PC-9 (cell line): ENCODE measurements at regions not wholly inside any gene's neighbourhood (a gene's known extent, or its start where the extent isn't known, plus 50 kb on each side); places are given as distances from the start of the nearest gene placed in this dataset.
A peak's percentile ranks its signal among the peaks of the same experiment; 100 is the strongest.

Experiments used
- BruUV-seq: library from RNA; stranded (reverse); fragments of 400-500 nt; replicated peaks from 2 replicates; lab custom pipeline; 2021; lab: Mats Ljungman, UMichigan
- CTCF ChIA-PET: fragments of 300-600 bp; sonication (Branson Sonifier 250); formaldehyde crosslinking; loops from one replicate; lab custom pipeline; 2022; ENCODE audit warnings: antibody characterized with exemption; lab: Charles Lee
- POLR2A ChIA-PET: fragments of 300-600 bp; sonication (Branson Sonifier 250); formaldehyde crosslinking; loops from one replicate; lab custom pipeline; 2022; ENCODE audit warnings: antibody characterized with exemption; ENCODE audit not compliant: unreplicated experiment; lab: Charles Lee
- DNase-seq, 2 experiments: peaks; one replicate each; pipeline versions ENCODE4 v3.0.0 to v3.0.0-alpha.2; 2015 to 2022; ENCODE audit warnings: mixed read lengths in 1 of 2
- H2AFZ ChIP-seq: fragments of 200-600 bp; sonication (generic); 2 replicates; pipeline ENCODE4 v1.8.1; 2017; ENCODE audit warnings: antibody characterized with exemption
- H3F3A ChIP-seq: fragments of 200-600 bp; sonication (generic); 2 replicates; pipeline ENCODE4 v1.8.1; 2017; ENCODE audit warnings: antibody characterized with exemption, mild to moderate bottlenecking, low read depth; ENCODE audit not compliant: insufficient read depth
- H3K27ac ChIP-seq: fragments of 200-600 bp; sonication (generic); 2 replicates; pipeline ENCODE4 v1.6.1; 2016; ENCODE audit warnings: mixed run types
- H3K27me3 ChIP-seq: fragments of 200-600 bp; sonication (generic); 2 replicates; pipeline ENCODE4 v1.6.1; 2016; ENCODE audit warnings: low read depth, mixed run types; ENCODE audit not compliant: insufficient read depth
- H3K36me3 ChIP-seq: fragments of 200-600 bp; sonication (generic); 2 replicates; pipeline ENCODE4 v1.6.1; 2016; ENCODE audit warnings: low read depth, mixed run types
- H3K4me1 ChIP-seq: fragments of 200-600 bp; sonication (generic); replicated peaks from 2 replicates; pipeline ENCODE4 v1.6.1; 2016; ENCODE audit warnings: mixed run types; ENCODE audit not compliant: insufficient read depth
- H3K4me2 ChIP-seq: fragments of 200-600 bp; sonication (generic); 2 replicates; pipeline ENCODE4 v1.6.1; 2017; ENCODE audit warnings: mixed run types
- H3K4me3 ChIP-seq: fragments of 200-600 bp; sonication (generic); 2 replicates; pipeline ENCODE4 v1.6.1; 2016; ENCODE audit warnings: mixed run types
- H3K79me2 ChIP-seq: fragments of 200-600 bp; sonication (generic); 2 replicates; pipeline ENCODE4 v1.6.1; 2017; ENCODE audit warnings: low read depth, mixed run types
- H3K9me2 ChIP-seq: fragments of 200-600 bp; sonication (generic); 2 replicates; pipeline ENCODE4 v1.8.1; 2017; ENCODE audit warnings: mild to moderate bottlenecking; ENCODE audit not compliant: insufficient read depth
- H3K9me3 ChIP-seq: fragments of 200-600 bp; sonication (generic); 2 replicates; pipeline ENCODE4 v1.8.1; 2016; ENCODE audit warnings: low read depth; ENCODE audit not compliant: insufficient read depth
- H4K20me1 ChIP-seq: fragments of 200-600 bp; sonication (generic); 2 replicates; pipeline ENCODE4 v1.8.1; 2017; ENCODE audit not compliant: insufficient read depth
- EZH2 ChIP-seq: fragments of 200-600 bp; sonication (generic); IDR thresholded peaks from 2 replicates; pipeline ENCODE4 v1.8.0; 2017; ENCODE audit warnings: antibody characterized with exemption, low read depth
- intact Hi-C: fragments of 100-400 bp; cut with micrococcal nuclease; formaldehyde crosslinking; loops from one replicate; pipeline ENCODE4 v1.10.0; 2022; ENCODE audit not compliant: unreplicated experiment
- TF ChIP-seq, protein P1 (sequence below): fragments of 200-600 bp; sonication (generic); conservative IDR thresholded peaks from 2 replicates; pipeline ENCODE4 v1.6.1; 2017; ENCODE audit warnings: mixed run types, antibody characterized with exemption, mild to moderate bottlenecking, moderate library complexity

DNA sequence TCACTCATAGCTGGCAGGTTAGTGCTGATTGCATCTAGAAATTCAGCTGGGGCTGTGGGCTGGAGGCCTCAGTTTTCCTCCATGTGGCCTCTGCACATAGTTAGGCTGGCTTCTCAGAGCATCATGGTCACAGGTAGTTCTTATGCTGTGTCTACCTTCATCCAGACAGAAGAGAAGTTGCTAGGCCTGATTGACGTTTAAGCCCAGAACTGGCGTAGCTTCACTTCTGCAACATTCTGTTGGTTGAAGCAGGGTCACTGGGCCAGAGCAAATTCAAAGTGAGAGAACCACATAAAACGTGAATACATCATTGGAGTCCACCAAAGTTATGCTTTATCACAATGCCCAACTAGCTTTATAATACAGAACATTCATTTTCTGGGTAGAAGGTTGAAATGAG is 116.0 kb downstream of the SPP2 start:
- POLR2A ChIA-PET: no interaction called here
- Histone ChIP-seq H3F3A (peaks cover 27% of the 10 kb centered on the region), H3K9me2 (no peaks in the 10 kb centered on the region), H4K20me1 (no peaks in the 10 kb centered on the region), H3K79me2 (no peaks in the 10 kb centered on the region), H3K4me2 (no peak overlapping the region), H3K9me3 (no peaks in the 10 kb centered on the region), H3K27me3 (no peaks in the 10 kb centered on the region), H2AFZ (no peak overlapping the region), H3K27ac (no peak overlapping the region), H3K36me3 (no peaks in the 10 kb centered on the region), H3K4me3 (no peak overlapping the region), H3K4me1 (peaks cover 54% of the 10 kb centered on the region)
- BruUV-seq: no TSS peak
- TF ChIP-seq, protein P1, sequence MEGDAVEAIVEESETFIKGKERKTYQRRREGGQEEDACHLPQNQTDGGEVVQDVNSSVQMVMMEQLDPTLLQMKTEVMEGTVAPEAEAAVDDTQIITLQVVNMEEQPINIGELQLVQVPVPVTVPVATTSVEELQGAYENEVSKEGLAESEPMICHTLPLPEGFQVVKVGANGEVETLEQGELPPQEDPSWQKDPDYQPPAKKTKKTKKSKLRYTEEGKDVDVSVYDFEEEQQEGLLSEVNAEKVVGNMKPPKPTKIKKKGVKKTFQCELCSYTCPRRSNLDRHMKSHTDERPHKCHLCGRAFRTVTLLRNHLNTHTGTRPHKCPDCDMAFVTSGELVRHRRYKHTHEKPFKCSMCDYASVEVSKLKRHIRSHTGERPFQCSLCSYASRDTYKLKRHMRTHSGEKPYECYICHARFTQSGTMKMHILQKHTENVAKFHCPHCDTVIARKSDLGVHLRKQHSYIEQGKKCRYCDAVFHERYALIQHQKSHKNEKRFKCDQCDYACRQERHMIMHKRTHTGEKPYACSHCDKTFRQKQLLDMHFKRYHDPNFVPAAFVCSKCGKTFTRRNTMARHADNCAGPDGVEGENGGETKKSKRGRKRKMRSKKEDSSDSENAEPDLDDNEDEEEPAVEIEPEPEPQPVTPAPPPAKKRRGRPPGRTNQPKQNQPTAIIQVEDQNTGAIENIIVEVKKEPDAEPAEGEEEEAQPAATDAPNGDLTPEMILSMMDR: no peak
- no peak for TF ChIP-seq EZH2
- CTCF ChIA-PET: interaction anchor here (0.8 to 1.2 kb wide), 2 partner anchors 9 to 31 kb away, joined by 3 read pairs; no protein-coding TSS in a partner anchor
- intact Hi-C loops: no loop called here
- DNase-seq: no peak

GRCh38 chr2:234165421-234165820 is 114.9 kb downstream of the SPP2 start:
- ChIA-PET CTCF (interaction anchor here (1.2 kb wide), 2 partner anchors 30 to 370 kb away, joined by 3 read pairs; no protein-coding TSS in a partner anchor), POLR2A (interaction anchor here (0.6 kb wide), 1 partner anchor 10 kb away, joined by 3 read pairs; no protein-coding TSS in a partner anchor)
- Histone ChIP-seq H3K4me3 (no peak overlapping the region), H3K9me2 (no peaks in the 10 kb centered on the region), H3K27me3 (no peaks in the 10 kb centered on the region), H3K4me2 (0 out of 2 replicates have a peak overlapping the region, but pooled peaks have one; percentile 15), H3K36me3 (no peaks in the 10 kb centered on the region), H4K20me1 (no peaks in the 10 kb centered on the region), H2AFZ (no peak overlapping the region), H3K9me3 (no peaks in the 10 kb centered on the region), H3F3A (peaks cover 27% of the 10 kb centered on the region), H3K4me1 (peaks cover 56% of the 10 kb centered on the region), H3K27ac (0 out of 2 replicates have a peak overlapping the region, but pooled peaks have one; percentile 14), H3K79me2 (no peaks in the 10 kb centered on the region)
- DNase-seq: peak; percentile 67 to 74
- intact Hi-C loops: loop anchor here (2.0 kb wide), 1 partner anchor 85 kb away; no protein-coding TSS in a partner anchor
- no peak for TF ChIP-seq EZH2
- TF ChIP-seq, protein P1: no peak
- no TSS peak for BruUV-seq

GRCh38 chr2:234164493-234165413 is 114.3 kb downstream of the SPP2 start:
- H3K4me3 ChIP-seq: no peak overlapping the region
- no peak for TF ChIP-seq EZH2
- TF ChIP-seq, protein P1: no peak
- no peaks in the 10 kb centered on the region for H3K9me2 ChIP-seq
- H3K27ac ChIP-seq: no peak overlapping the region
- H3F3A ChIP-seq: peaks cover 27% of the 10 kb centered on the region
- H3K27me3 ChIP-seq: no peaks in the 10 kb centered on the region
- H2AFZ ChIP-seq: no peak overlapping the region
- CTCF ChIA-PET: interaction anchor here (1.2 kb wide), 1 partner anchor 371 kb away, joined by 3 read pairs; no protein-coding TSS in a partner anchor
- H3K9me3 ChIP-seq: no peaks in the 10 kb centered on the region
- H3K36me3 ChIP-seq: no peaks in the 10 kb centered on the region
- no peaks in the 10 kb centered on the region for H3K79me2 ChIP-seq
- intact Hi-C loops: loop anchor here (2.0 kb wide), 1 partner anchor 86 kb away; no protein-coding TSS in a partner anchor
- BruUV-seq: no TSS peak
- no peak overlapping the region for H3K4me2 ChIP-seq
- DNase-seq: no peak
- H3K4me1 ChIP-seq: peaks cover 56% of the 10 kb centered on the region
- POLR2A ChIA-PET: no interaction called here
- no peaks in the 10 kb centered on the region for H4K20me1 ChIP-seq
